Activated CD4-positive, CD25-positive, alpha-beta regulatory T cell treated with anti-CD3 and anti-CD28 coated beads, Interleukin-2, amount 50 U/mL, for 72 hours (primary cell): ENCODE measurements at regions not wholly inside any gene's neighbourhood (a gene's known extent, or its start where the extent isn't known, plus 50 kb on each side); places are given as distances from the start of the nearest gene placed in this dataset.

Experiments
- DNase-seq: peaks from one replicate; pipeline ENCODE4 v3.0.0; 2021

DNA sequence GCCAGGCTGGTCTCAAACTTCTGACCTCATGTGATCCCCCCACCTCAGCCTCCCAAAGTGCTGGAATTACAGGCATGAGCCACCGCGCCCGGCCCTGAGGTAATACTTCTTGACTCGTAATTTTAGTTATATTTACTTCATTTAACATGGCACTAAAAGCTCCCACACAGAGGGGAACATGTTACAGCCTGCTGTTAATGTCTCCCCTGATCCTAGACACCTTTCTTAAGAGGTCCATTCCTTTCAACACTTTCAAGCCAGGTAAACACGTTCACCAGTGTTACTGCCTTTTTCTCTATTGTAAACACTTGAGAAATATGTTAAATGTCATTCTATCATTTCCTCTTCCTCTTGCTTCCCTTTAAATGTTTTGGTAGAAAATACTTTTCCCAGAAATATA lies 161.4 kb downstream of the METTL4 start:
- DNase-seq = no peak

DNA sequence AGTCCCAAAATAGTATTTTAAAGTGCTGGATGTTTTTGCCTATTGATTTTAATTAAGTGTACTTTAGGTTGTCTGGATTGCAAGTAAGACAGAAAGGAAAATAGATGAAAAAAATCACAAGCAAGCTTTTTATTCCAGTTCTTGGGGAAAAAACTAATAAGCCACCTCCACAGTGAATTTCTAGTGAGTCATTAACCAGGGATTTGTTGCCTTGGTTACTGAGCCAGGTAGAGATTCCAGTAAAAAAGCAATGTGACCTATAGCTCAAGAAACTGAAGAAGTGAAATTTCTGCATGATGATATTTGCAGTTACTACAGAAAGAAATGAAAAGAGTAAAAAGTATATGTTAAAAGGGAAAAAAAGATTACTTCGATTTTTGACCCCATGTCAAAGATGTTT lies 160.6 kb downstream of the METTL4 start:
- no peak for DNase-seq

DNA sequence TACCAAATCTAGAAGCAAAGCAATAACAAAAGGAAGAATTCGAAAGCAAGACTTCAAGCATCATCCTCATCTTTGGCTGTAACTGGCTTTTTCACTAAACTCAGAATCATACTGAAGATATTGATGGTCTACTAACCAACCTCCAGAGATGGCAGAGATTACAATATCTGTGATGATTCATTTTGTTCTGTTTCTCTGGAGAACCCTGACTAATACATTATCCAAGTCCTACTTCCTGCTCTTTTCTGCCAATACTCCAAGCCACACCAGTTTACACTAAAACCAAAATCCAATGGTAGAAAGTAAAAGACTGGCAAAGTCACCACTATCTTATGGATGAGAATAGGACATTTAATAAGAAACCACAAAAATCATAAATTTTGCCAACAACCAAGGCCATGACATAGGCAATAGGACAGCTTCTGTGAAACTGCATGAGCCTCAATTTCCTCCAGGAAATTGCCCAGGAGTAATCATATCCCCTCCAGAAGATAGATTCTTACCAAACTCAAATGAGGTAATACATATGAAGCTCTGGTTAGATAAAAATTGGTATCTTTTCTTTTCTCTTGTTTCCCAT lies 159.8 kb downstream of the METTL4 start:
- DNase-seq = no peak

DNA sequence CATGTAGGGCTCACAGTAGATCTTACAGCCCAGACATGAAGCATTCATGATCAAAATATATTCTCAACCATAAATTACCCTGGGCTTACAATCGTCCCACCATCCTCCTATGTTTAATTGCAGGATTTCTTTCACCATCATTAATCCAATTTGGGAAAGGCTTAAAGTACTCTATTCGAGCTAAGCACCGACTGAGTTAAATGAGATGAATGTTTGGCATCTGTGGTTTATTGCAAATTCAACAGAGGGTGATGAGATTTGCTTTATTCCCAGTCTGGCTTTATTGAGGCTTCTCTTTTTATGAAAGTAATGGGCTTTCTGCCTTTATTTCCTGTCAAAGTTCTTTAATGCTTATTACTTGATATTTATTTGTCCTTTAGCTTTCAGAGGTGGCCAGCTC lies 159.0 kb downstream of the METTL4 start:
- DNase-seq = no peak

DNA sequence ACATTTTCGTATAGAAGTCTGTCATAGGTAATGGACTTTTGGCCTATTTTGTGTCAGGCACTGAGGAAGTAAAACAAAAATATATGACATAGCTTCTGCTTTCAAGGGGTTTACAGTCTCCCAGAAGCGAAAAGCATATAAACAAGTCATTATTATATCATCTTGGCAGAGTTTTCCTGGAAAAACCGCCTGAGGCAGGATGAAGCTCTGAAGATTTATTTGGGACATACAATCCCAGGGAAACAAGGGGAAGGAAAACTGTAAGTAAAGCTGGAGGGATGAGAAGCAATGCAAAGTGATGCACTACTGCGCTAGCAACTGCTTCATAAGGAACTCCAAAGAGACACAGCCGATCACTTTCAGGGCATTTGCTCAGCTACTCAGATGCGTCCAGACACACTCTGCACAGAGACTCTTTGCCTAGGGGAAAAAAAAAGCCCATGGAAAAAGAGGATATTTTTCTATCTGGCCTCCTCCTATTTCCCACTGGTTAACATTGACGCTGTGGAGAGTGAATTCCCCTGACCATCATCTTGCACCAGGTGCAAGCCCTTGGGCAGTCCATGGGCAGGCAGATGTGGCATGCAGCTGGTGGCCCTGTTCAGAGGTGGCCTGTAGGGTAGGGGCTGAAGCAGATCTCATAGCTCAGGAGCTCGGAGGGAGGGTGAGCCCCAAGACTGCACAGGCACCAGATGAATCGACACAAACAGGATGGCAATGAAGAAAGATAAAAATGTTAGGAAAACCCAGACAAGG lies 158.1 kb downstream of the METTL4 start:
- no peak for DNase-seq

DNA sequence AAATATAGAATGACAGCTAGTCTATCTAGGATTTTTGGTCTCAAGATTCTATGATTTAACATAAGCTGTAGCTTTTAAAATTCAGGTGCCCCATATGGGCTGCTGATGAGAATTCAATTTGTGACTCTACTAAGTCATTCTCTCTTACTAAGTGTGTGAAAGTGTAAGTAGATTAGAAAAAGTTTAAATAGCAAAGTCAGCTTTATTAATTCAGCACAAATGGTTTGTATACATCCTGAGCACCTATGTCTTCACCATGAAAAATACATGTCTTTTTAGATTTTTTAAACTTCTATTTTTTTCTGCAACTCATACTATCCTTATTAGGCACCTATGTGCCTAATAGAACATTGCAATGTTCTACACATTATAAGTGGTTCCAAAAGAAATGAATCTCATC lies 157.1 kb downstream of the METTL4 start:
- DNase-seq = no peak

DNA sequence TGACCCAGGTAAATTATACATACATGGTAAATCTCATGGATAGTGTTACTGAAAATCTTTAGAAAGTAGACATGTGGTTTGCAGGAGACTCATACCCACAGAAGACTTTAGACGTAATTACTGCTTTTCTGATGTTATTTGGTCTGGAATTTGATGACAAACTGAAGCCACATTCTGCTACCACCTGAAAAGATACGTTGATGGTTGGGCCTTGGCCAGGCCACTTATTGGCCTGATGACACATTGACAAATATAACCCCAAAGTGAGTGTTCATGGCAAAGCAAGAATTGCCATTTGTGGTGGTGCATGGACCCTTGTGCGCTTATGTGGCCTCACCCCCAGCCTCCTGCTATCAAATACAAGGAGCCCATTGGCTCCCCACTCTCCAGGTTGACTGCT lies 155.6 kb downstream of the METTL4 start:
- DNase-seq = no peak

DNA sequence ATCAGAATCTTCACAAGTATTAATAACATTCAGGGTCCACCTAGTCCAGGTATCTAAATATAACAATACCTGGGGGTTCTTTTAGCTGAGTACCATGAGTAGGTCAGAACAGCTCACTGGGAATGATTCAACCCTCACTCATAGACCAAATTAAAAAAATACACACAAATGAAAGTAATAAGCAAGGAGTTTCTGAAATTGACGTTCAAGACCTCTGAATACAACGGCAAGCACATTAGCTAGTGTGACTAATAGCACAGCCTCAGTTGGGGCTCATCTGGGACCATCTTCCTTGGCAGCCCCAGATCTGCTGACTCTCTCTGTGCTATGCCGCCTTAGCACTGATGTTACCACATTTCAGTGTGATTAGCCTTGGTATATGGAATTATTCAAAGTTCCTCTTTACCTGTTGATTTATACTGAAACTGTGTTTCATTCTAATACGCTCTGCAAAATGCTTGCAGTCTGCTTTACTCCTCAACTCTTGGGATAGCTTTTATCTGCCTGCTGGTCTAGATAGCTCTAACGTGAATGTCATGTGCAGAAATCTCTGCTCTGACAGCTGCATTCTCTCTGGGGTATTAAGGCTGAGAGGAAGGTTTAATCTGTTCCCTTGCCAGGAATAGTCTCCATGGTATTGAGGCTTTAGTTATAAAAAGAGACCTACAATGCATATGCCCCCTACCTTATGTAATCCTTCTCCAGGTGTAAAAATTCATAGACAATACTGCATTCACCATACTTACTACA lies 153.3 kb downstream of the METTL4 start:
- no peak for DNase-seq

DNA sequence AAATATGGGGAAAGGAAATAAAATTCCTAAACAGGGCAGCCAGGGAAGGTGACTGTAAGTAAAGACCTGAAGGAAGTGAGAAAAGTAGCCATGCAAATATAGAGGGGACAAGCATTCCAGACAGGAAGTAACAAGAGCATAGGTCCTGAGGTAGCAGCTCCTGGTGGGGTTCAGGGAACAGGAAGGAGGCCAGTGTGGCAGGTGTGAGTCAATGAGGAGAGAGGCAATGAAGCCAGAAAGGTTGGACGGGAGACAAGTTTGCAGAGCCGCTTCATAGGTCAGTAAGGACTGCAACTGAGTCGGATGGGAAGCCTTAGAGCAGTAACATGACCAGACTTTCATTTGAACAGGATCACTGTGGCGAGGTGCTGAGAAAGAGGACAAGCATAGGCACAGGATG lies 150.9 kb downstream of the METTL4 start:
- no peak for DNase-seq

DNA sequence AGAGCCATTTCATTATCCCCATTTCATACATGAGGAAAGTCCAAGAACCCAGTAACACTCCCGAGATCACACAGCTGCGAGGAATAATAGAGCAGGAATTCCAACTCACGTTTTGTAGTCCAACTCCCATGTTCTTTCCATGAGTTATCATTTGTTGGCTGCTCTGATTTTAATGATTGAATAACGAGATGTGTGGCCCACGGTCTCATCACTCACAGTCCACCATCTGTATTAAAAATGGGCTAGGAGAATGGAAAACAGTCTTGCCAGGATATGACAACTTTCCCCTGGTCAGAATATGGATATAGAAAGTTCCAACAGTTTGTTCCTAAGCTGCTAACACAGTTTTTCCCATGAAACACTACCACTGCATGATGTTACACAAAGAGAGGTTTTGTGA lies 147.5 kb downstream of the METTL4 start:
- no peak for DNase-seq

DNA sequence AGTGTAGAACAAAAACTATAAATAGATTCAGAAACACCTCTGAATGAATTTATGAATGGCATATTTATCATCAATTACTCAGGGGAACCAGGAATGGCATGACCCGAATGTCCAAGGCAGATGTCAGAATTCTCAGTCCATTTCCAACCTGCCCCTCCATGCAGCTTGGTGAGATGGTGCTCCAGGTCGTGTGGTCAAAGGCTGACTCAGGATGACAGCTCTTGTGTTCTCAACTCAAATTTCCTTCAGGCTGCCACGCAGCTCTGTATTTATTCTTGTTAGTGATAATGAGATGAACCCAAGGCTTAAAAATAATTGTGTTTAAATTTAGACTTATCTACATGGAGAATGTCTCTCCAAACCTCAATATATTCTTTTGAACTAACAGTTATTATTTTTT lies 146.9 kb downstream of the METTL4 start:
- DNase-seq = no peak

DNA sequence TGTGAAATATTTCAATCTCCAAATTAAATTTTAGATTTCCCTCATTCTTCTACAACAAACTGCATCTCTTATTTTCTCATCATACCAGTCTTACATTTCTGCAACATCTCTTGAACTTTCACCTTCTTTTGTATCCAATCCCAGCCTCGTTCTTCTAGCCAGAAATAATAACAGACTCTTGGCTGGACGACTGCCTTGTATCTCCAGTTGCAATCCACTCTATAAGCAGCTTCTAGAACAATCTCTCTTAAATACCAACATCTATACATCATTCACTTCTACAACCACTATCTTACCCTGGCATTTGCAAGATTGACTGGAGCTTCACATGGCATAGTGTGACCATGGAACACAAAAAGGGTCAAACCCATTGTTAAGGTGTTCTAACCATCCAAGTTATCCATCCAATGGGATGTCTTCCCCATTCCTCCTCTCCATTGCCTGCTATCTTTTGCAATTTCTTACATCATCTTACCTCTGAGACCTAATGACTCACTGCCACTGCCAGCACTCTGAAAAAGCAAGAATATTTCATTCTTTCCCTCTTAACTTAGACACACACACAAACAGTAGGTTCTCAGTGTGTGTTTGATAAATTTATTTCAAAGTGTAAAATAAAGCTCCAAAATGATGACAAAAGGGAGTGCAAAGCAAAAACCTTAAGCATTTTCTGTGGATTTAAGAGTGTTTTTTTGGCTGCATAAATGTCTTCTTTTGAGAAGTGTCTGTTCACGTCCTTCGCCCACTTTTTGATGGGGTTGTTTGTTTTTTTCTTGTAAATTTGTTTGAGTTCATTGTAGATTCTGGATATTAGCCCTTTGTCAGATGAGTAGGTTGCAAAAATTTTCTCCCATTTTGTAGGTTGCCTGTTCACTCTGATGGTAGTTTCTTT lies 145.6 kb downstream of the METTL4 start:
- DNase-seq = no peak

DNA sequence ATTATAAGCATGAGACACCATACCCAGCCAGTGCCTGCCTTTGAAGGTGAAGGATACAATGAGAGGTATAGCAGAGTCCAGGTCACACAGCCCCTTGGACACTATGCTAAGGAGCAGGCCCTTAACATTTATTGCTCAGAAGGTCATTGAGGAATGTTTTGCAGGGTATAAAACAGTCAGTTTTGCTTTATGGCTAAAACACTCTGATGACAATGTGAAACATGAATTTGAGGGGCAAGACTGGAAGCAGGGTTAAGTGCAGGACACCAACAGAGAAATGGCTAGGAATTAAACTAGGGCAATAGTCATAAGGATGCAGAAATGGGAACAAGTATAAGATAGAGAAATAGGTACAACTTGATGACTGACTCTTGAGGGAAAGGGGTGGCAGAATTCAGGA lies 141.1 kb downstream of the METTL4 start:
- no peak for DNase-seq

DNA sequence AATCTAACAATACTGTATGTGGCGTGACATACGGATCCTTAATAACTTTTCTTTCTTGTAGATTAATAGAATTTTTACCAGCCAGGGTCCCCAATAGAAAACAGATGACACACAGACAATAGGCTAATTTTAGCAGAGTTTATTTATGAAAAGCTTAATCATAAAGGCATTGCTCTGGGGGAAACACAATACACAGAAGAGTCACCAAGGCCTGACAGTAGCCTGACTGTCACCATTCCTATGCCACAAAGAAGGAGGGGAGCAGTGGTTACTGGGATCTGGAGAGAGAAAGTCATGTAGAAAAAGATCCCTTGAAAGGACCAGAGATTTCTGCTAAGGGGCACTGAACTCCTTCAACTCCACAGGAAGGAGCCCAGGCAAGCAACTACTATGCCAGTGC lies 139.5 kb downstream of the METTL4 start:
- no peak for DNase-seq

DNA sequence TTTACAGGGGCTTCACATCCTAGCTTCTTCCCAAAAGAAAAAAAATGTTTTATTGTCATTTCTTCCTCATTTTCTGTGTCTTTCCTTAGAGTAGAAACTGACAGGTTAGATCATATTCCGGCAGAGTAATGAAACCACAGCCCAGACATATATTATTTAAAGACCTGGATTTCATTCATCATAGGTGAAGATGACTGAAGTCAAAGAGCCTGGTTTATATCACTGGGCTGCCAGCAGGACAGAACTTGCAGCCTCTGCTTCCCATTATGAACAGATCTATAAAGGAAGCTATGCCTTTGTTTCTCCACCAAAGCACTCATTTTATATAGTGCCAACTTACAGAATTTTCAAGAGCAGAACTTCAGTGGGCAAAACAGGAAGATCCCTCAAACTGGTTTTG lies 137.9 kb downstream of the METTL4 start:
- no peak for DNase-seq

DNA sequence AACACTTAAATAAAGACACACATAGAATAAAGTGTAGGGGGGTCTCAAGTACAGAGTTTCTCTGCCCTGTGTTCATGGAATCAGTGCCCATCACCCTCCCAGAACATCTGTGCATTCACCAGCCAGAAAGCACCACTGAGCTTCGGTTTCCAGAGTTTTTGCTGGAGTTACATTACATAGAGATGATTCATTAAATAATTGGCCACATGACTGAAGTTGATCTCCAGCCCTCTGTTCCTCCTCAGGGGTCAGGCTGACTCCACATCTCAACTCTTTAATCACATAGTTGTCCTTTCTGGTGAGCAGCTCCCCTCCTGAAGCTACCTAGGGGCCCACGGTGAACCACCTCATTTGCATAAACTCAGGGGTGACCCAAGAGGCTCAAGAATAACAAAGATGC lies 129.8 kb downstream of the METTL4 start:
- DNase-seq = no peak

DNA sequence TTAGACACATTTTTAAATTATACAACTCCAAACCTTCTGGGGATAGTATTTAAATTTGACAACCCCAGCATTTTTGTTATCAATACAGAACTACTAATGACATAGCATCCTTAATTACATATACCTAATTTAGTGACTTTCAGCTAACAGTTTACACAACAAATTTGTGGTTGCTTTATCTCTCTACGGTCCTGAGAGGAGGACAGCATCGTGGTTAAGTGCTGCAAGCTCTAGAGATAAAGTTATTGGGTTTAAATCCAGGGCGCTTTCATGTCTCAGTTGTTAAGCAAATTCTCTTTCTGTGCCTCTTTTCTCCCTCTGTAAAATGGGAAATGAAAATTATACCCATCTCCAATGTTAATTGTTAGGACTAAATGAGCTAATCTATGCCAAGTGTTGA lies 129.3 kb downstream of the METTL4 start:
- DNase-seq = no peak

DNA sequence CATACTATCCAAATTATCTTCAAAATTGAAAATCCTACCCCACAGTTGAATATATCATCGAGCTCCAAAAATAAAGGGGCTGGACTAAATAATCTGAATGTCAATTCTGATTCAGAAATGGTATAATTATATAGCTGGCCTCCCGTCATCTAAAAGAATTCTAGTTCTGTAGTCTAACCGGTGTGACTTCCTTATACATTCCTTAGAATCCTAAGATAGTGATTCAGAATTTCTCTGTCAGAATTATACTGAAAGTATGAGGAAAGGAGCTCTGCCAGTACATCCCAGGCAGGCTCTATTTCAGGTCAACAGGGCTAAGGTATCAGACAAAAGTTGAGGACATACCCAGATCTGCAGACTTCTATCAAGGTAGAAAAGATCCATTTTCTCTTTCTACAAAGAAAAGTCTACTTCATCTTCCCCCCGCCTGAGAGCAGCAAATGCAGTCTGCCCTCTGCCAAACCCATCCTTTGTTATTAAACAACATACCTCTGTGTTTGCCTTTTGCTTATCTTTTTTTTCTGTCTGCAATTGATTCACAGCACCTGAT lies 128.5 kb downstream of the METTL4 start:
- DNase-seq = no peak

DNA sequence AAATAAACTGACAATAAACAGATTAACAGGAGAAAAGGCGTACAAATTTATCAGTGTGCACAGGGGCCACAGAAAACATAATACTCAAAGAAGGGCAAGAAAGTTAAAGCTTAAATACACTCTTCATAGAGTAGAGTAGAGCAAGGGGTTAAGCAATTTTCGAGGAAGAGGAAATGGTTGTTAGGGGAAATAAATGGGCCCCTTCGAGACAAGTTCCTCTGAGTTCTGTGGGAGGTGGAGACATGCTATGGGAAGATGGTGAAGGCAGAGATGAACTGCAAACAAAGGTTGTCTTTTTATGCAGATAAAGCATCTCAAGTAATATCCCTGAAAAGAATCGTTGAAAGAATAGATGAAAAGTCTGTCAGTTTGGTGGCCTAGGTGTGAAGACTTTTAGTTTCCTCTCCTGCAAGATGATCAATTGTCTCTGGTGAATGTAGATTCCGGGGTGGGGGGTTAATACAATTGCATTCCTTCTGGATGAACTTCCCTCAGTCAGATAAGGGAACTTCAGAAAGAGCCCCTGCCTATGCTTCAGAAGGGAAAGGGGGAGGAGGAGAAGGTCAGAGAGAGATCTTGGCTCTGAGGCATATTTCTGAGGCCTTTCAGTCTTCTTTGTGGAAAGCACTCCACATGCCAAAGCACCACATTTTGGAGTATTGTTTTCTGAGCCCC lies 127.0 kb downstream of the METTL4 start:
- DNase-seq = no peak

DNA sequence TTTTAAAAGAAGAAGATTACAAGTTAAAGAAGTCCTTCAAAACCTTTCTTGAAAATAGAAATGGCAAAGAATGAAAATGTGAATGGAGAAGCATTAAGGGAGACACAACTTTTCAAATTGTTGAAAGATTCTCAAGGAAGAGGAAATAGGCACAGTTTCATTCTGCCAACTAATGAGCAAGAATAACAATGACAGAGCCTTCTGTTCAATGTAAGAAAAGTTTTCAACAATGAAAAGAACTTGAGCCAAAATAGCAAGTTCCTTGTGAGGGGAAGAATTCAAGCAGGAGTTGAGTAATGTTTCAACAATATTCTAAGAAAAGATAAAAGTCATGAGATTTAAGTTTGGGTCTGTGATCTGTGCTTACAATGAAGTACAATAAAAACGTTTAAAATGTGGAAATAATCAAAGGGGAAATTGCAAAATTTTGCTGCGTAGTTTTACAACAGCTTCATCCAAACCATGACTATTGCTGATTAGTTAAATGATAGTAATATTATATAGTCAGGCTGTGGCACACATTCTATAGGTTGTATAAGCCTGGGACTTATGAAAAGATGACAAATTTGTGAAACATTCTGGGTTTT lies 122.6 kb downstream of the METTL4 start:
- DNase-seq = no peak

DNA sequence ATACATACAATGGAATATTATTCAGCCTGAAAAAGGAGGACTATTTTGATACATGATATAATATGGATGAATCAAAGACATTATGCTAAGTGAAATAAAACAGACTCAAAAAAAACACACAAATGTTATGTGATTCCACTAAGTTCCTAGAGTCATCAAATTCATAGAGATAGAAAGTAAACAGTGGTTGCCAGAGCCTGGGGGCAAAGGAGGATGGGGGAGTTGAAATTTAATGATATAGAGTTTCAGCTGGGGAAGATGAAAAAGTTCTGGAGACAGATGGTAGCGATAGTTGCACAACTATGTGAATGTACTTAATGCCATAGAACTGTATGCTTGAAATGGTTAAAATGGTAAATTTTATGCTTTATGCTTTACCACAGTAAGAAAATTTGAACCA lies 119.7 kb downstream of the METTL4 start:
- DNase-seq = no peak

DNA sequence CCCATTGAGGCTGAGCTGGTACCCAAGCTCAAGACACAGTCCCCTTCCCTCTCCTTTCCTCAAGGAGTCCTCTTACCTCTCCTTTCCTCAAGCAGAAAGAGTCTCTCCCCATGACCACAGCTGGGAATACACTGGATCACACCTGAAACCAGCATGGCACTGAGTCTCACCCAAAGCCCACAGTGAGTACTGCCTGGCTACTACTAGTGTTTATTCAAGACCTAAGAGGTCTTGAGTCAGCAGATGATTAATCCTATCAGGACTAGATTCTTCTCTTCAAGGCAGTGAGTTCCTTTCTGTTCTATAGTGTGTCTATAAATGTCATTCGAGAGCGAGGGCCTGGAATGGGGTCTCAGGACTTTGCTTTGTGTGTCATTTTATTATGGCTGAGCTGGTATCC lies 111.4 kb downstream of the METTL4 start:
- no peak for DNase-seq
